ENCODE measurements at regions not wholly inside any gene's neighbourhood (a gene's known extent, or its start where the extent isn't known, plus 50 kb on each side); places are given as distances from the start of the nearest gene placed in this dataset.

GRCh38 chr3:6223572-6223971 lies 637.3 kb upstream of the GRM7 start:
- no peak for DNase-seq

GRCh38 chr3:6228958-6229683 lies 631.8 kb upstream of the GRM7 start:
- no peak for DNase-seq

GRCh38 chr3:6229778-6230410 lies 631.0 kb upstream of the GRM7 start:
- DNase-seq = no peak

- no peak for DNase-seq
Measured at GRCh38 chr3:6242104-6242503, 618.8 kb upstream of the GRM7 start.

- DNase-seq = no peak
Measured at GRCh38 chr3:6248528-6248927, 612.4 kb upstream of the GRM7 start.

GRCh38 chr3:6249679-6250078 lies 611.2 kb upstream of the GRM7 start:
- no peak for DNase-seq

- DNase-seq = no peak
Measured at GRCh38 chr3:6250167-6250566, 610.7 kb upstream of the GRM7 start.

GRCh38 chr3:6251612-6252400 lies 609.1 kb upstream of the GRM7 start:
- no peak for DNase-seq

GRCh38 chr3:6254490-6254889 lies 606.4 kb upstream of the GRM7 start:
- DNase-seq = no peak

- no peak for DNase-seq
Measured at GRCh38 chr3:6255229-6255628, 605.7 kb upstream of the GRM7 start.

- no peak for DNase-seq
Measured at GRCh38 chr3:6260551-6261191, 600.2 kb upstream of the GRM7 start.

- DNase-seq = no peak
Measured at GRCh38 chr3:6262010-6262409, 598.9 kb upstream of the GRM7 start.

GRCh38 chr3:6264036-6264435 lies 596.9 kb upstream of the GRM7 start:
- DNase-seq = no peak

- DNase-seq = no peak
Measured at GRCh38 chr3:6264906-6265305, 596.0 kb upstream of the GRM7 start.

GRCh38 chr3:6266135-6266534 lies 594.8 kb upstream of the GRM7 start:
- DNase-seq = no peak

GRCh38 chr3:6273878-6274277 lies 587.0 kb upstream of the GRM7 start:
- no peak for DNase-seq

GRCh38 chr3:6281662-6282061 lies 579.3 kb upstream of the GRM7 start:
- no peak for DNase-seq

GRCh38 chr3:6282918-6283317 lies 578.0 kb upstream of the GRM7 start:
- DNase-seq = peak; percentile 32 to 79 (median 60)

- no peak for DNase-seq
Measured at GRCh38 chr3:6287088-6287875, 573.6 kb upstream of the GRM7 start.

GRCh38 chr3:6301626-6302025 lies 559.3 kb upstream of the GRM7 start:
- DNase-seq = no peak

- no peak for DNase-seq
Measured at GRCh38 chr3:6315906-6316305, 545.0 kb upstream of the GRM7 start.

GRCh38 chr3:6321999-6322398 lies 538.9 kb upstream of the GRM7 start:
- DNase-seq = no peak
